Myocyte (in vitro differentiated cells): ENCODE measurements at regions not wholly inside any gene's neighbourhood (a gene's known extent, or its start where the extent isn't known, plus 50 kb on each side); places are given as distances from the start of the nearest gene placed in this dataset.

Source experiments
- DNase-seq: peaks from one replicate; pipeline ENCODE4 v3.0.0-alpha.2; 2012; ENCODE audit warnings: low read depth

DNA sequence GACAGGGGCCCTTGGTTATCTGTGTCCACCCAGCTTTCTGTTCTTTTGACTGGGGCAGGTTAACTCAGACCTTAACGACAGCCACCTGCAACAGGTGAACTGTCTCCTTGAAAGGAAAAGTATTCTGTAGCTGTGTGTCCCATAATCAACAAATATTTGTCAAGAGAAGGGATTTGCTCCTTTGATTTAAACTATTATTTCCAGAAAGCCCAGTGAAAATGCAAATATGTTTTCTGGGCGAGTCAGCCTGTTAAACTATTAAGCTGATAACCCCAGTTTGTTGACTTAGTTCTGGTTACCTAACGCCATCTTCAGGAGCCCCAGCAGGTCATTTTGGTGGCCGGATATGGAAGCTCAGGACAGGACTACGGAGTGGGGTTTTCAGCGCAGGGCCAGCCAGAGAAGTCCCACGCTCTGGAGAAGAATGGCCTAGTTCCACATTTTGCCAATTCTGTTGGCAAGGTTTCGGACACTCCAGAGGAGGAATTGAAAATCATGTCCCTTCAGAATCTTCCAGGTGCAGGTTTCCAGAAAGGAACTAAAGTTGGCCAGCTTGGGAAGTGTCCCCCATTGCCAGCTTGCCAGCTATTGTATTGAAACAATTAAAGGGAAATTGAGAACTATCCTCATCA, 54.5 kb downstream of the ADRA2A start:
- DNase-seq: no peak

DNA sequence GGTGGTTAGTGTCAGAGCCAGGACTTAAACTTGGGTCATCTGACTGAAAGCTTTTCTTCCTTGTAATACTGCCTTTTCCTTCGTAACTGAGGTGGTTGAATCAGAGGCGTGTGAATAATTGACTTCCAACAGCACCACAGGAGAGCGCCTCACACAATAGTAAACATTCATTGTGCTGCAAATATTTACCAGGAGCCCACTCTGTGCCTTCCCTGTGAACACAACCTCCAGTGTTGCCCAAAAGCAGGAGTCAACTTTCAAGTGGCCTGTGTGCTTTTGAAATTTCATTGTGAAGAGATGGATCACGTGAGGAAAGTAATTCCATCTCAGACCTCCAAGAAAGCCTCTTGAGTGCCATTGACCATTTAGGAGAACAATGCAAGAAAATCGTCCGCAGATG, 60.2 kb downstream of the ADRA2A start:
- DNase-seq: no peak

DNA sequence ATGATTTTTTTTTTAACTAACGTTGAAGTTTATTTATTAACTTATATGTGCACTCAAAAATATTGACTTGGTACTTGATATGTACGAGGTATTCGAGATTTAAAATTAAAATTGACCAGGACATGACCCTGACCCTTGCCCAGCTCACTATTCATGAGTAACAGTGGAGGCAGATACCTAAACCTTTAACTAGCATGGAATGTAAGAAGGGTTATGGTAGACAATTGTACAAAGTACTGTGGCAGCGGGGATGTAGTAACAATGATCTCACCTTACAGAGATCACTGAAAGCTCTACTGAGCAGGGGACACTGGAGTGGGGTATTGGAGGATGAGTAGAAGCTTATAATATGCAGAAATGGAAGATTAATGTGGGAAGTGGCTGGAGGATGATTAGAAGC, 60.8 kb downstream of the ADRA2A start:
- no peak for DNase-seq

DNA sequence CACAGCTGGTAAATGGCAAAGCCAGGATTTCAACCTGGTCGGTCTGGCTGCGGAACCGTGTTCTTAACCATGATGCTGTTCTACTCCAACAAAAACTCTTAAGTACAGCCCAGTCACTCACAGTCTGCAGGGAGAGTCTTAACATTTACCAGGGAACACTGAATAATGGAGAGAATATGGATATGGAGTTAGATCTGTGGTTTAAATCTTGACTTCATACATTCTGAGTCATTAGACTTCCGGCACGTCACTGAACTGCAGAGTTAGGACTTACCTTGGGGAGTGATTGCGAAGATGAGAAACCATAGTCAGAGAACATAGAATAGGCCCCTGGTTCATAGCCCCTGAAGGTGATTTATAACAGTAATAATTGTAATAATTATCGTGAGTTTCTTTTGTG, 61.7 kb downstream of the ADRA2A start:
- no peak for DNase-seq

DNA sequence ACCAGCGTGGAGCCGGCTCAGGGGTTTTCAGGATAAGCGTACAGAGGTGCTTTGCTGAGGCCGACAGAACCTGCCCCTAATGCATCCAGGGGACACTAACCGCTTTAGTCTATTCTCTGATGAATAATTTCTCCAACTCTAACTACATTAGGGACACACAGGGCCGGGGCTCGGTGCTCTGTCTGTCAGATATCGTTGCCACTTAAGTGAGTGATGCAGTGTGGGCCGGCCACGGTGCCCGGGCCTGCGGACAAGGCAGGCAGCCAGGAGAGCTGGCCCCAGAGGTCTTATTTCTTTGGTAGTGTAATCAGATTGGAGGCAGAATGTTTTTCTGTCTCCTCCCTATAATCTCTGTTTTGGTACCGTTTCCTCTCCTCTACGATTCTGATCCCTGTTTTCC, 62.7 kb downstream of the ADRA2A start:
- DNase-seq: no peak

DNA sequence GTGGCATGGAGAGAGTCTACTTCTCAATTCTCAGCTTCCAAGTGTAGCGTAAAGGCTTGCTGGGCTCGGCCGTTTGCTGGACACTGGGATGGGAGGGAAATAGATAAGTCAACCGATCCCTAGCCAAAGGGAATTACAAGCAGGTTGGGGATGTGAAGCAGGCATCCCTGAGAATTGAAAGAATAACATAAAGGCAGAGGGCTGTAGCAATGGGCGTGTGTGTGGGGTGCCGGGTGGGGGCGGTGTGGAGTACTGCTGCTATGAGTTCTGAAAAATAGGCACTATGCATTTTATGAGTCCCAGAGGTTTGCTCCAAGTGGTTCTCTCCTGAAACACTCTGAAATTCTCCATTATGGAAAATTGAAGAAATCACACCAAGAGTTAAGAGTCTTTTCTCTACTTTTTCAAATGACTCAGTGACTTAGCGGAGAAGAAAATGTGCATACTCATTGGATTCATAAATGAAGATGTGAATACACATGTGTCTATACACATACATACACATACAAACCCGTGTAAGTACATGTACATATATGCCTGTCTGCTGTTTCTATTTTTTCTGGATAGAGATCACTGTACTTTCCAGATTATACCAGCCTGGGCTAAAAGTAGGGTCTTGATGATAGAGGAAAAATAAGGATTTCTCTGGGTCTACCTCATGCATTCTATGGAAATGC, 65.4 kb downstream of the ADRA2A start:
- DNase-seq: no peak

DNA sequence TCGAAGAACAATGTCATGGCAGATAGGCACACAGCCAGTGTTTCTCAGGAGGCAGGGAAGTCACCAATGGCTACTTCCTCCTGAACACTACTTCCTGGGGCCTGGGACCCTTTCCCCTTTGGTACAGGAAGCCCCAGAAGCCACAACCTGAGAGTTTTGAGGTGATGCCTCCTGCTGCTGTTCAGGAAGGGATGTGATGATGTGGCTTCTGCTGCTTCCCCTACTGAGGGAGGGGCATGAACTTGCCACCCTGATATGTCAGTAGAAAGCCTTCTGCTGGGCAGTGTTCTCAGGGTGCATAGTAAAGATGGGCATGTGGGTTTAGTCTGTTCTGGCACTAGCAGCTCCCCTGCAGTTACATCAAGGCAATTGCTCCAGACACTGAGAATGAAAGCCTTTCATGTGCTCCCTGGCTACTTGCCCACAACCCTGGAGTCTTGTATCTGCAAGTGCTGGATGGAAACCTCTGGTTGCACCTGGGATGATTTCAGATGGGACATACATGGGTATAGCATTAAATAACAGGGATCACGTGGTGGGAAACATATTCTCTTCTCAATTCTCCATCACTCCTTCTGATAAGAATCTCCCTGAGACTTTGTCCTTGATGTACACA, 69.3 kb downstream of the ADRA2A start:
- DNase-seq: no peak

DNA sequence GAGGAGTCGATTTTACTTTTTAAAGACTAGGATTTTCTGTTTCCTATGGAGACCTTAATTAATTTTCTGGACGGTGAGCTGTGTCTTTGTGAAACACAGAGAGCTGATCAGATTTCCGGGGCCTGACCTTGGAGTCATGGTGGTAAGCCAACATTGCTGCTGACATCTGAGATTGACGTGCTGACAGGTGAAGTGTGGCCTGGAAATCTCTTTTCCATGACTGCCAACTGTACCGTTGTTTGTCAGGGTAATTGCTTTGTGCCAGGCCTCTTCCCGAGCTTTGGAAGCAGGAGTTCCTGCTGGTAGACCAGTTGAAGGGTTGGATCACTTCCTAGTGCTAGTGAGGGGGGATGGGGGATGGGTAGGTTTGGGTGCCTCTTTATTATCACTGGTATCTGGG, 71.2 kb downstream of the ADRA2A start:
- DNase-seq: peak; percentile 85

DNA sequence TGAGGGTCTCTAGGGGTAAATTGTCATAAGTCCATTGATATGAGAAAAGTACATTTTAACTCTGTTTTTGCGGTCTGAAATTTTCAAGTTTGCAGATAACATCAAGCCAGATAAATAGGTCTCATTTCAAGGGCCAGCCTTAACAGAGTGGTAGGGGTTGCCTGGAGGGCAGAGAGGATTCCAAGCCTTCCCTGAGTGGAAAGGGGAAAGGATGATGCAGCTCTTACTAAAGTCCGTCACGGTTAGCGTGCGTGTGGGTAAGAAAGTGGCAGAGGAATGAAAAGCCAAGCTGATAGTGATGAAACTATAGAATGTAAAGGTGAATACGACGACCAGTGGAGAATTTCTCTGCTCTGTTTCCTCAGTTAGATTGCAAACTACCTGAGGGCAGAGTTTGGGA, 71.6 kb downstream of the ADRA2A start:
- DNase-seq: no peak

DNA sequence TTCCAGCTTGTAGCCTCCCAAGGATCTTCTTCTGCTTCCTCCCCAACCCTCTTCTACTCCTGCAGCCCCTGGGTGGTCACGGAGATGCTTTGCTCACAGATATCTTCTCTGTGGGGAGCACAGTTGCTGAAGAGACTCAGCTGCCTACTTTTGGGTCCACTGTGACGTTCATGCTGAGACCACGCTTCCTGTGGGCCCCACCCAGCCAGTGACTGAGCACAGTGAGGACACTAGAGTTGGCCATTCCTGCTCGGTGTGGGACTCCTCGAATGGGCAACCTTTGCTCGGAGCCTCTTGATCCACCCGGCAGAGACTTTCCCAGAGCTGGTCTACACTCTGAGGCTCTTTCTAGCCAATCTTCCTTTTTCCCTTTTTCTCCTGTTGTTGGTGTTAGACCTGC, 73.9 kb downstream of the ADRA2A start:
- no peak for DNase-seq

DNA sequence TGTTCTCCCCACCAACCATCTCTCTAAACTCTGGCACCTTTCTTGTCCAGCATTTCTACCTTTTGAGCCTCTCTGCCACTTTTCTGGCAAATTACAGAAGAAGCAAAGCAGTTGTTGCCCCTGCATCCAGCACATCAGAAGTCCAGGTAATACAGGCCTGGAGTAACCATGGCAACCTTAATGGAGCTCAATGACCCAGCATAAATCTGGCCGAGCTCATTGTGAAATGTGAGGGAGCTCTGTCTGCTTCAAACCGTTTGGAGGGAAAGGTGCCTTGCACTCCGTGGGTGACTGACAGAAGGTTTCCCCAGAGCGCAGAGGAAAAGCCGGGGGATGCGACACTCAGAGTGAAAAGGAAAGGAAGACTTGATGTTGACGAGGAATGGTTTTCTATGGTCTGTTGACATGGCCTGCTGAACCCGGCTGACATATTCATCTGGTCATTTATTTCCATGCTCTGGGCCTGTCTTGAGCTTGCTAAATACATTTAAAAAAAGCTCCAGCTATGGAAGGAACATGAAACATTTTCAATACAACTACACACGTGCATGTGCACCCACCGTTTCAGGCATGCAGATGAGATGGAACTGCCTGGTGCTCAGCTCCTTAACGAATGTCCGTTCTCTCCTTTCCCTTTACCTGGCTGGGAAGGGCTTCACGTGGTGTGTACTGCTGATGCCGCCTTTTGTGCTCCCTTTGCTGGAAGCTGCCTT, 74.9 kb downstream of the ADRA2A start:
- DNase-seq: no peak

DNA sequence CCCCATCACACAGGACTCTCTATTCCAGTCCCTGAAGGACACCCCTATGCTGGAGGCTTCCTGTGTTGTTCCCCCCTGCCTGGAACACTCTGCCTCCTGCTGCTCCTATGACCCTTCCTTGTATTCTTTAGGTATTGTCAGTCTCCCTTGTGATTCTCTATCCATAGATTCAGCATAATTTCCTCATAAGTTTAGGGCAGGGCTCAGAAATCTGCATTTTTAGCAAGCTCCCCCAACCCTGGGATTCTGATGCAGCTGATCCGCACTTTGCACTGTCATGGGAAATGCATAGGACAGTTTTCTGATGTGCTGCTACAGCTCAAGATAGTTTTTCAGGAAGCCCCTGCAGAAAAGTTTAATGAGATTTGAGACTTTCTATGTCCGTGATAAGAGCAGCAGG, 79.9 kb downstream of the ADRA2A start:
- no peak for DNase-seq

DNA sequence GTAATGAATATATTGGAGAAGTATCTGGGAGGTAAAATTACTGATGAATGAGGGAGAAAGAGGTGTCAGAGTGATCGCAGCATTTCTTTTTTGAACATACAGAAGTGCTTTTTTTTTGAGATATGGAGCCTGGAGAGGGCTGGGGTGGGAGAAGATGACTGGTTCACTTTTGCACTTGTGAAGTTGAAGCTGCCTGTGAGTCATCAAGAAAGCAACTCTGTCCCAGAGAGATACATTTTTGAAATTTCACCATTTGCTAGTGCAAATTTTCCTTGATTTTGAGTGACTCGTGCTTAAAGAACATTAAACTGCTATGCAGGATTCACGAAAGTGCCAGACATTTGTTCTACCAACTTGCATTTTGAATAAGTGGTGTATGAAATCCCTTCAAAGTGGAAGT, 81.8 kb downstream of the ADRA2A start:
- DNase-seq: no peak

DNA sequence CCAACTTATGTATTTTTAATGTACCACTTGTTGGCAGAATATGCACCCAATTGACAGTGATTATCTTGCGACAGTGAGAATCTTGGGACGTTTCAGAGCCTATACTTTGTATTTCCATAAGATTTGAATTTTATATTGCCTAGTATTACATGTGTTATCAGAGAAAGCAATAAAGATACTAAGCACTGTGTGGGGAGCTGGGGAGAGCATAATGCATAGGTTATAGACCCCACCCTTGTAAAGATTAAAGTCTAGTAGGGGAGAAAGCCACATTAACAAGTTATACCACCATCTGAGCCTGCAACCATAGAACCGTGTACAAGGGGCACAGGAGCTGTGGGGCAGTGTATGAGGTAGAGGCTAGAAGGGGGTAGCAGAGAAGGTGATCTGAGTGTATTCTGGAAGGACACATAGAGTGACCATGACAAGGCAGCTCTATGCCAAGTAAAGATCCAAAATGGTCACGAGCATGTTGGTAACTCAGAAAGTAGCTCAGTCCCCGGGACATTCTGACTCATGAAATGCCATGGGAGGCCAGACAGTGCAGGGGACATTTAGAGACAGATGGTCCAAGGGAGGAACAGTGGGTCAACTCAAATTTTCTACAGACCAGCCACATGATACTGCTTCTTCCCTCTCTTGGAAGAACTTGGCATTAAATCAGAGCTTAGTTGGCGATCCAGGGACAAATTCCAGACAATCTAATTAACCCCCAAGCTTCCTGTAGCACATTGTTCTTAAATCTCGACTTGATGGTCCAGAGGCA, 84.5 kb downstream of the ADRA2A start:
- DNase-seq: peak; percentile 40

DNA sequence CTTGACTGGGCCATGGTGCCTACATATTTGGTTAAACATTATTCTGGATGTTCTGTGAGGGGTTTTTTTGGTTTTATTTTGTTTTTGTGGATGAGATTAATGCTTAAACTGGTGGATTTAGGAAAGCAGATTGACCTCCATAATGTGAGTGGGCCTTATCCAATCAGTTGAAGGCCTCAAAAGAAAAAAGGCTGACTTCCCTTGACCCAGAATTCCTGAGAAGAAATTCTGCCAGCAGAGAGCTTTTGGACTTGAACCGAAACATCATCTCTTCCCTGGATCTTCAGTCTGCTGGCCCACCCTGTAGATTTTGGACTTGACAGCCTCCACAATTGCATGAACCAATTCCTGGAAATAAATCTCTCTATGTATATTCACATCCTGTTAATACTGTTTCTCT, 94.4 kb downstream of the ADRA2A start:
- no peak for DNase-seq

DNA sequence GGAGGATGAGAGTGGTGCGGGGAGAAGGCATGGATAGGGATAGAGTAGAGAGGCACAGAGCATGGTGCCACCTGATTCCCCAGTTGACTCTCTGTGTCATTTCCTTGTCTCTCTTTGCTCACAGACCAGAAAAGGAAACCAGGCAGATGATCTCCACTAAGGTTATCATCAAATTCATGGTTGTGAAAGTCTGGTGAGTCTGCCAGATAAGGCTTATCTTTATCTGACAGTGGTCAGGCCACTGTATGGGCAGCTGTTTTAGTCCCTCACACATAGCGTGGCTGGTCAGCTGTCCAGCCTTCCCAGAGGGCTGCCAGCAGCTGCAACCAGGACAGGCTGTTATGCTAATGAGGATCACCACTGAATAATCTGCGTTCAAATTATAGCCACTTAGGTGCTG, 99.0 kb downstream of the ADRA2A start:
- peak; percentile 85 for DNase-seq

DNA sequence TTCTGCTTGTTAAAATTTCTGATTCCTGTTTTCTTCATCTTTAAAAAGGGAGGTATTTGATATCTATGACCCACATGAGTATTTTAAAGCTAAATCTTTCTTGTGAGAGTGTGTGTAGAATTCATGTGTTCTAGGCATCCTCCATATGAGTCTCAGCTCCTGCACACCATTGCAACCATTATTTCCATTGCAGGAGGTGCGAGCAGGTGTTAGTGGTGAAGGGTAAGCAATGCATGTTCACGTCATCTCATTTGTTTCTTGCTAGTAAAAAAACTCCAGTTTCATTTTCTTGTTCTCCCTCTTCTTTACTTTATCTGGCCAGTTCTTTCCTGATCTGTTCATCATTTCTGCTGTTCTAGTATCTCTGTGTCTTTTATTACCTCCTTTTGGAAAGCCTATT, 100.5 kb downstream of the ADRA2A start:
- no peak for DNase-seq

DNA sequence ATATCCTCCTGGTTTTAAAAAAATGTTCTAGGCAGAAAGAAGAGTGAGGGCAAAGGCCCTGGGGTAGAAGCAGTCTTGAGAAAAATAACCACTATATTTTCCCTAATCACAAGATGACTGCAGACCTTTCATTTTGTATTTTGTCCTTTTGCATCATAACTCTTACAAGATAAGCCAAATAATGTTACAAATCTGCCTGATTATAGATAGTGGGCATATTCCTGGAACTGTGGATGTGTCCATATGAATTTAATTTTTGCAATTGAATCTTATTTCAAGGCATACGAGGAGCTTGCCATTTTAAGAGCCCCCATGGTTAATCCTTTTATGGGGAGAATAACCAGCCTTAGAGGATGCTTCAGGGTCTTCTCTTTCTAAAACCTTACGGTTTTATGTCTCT, 102.7 kb downstream of the ADRA2A start:
- DNase-seq: no peak

DNA sequence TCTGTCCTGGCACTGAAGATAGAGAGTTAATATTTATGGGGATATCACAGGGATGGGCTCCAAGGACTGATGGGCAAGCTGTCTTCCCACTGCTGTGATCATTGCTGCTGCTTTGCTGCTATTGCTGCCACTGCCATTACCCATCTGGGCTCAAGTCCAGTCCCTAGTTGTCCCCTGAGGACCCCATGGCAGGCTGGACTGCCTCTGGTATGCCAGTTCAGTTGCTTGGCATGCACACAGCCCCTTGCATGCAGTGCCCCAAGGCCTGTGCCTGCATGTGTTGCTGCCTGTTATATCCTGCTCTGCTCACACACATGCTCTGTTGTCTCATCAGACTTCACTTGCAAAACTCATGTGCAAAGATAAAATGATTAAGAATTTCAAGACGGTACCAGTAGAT, 109.5 kb downstream of the ADRA2A start:
- peak; percentile 71 for DNase-seq

DNA sequence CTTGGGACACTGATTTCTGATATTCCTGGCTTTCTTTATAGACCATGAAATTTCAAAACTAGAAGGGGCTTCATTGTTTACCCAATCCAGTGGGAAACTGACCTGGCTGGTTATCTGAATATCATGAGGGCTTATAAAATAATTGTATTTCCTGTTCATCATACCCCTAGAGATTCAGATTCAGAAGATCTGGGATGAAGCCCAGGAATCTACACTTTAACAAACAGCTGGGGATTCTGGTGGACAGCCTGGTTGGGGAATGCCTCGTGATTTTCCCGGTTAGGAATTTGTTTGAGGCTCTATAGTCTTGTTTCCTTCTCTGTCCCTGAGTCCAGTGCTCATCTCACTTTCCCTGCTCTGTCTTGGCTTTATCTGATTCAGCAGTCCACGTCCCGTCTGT, 110.3 kb downstream of the ADRA2A start:
- peak; percentile 22 for DNase-seq

DNA sequence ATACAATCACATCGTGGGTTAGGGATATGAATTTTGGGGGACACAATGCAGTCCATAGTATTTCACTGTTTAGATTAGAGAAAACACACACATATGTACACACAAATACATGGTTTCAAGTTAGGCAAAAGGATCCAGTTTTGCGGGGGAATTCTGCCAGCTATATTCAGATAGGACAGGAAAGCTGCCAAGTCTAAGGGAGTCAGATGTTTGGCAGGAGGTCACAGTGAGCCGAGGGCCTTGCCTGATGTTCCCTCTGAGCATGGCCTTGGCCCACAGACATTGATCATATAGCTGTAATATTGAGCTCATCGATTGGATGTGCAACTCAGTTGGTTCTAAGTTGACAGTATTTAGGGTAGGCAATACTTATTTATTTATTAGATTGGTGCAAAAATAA, 122.8 kb downstream of the ADRA2A start:
- no peak for DNase-seq
